Erythroblast (primary cell): ENCODE measurements at regions not wholly inside any gene's neighbourhood (a gene's known extent, or its start where the extent isn't known, plus 50 kb on each side); places are given as distances from the start of the nearest gene placed in this dataset.

Source experiments
- GATA1 ChIP-seq: IDR thresholded peaks from 2 replicates; pipeline ENCODE4 v1.6.1; 2011; ENCODE audit warnings: low read depth, mild to moderate bottlenecking, control low read depth, low read length, moderate library complexity
- POLR2A ChIP-seq: IDR thresholded peaks from 2 replicates; pipeline ENCODE4 v1.6.1; 2011; ENCODE audit warnings: mild to moderate bottlenecking, low read length

- TF ChIP-seq POLR2A (no peak), GATA1 (no peak)
These were observed 231.7 kb downstream of the CRLF2 start for GRCh38 chrX:980587-981235.
